IMR-90 (cell line): ENCODE measurements at regions not wholly inside any gene's neighbourhood (a gene's known extent, or its start where the extent isn't known, plus 50 kb on each side); places are given as distances from the start of the nearest gene placed in this dataset.
"Not testable (repeated sequence)": the region's sequence is repeated elsewhere in the genome, so short reads cannot be mapped to it uniquely, and the experiment has no call there.

ENCODE experiments used
- ATAC-seq: fragments of 200-7000 bp; cut with Tn5 transposase; 2 replicates; pipeline ENCODE4 v1.9.1; 2020; ENCODE audit warnings: low read depth, mild to moderate bottlenecking, moderate library complexity
- BruUV-seq: library from RNA; stranded (reverse); fragments of 400-500 nt; replicated peaks from 2 replicates; lab custom pipeline; 2021; lab: Mats Ljungman, UMichigan
- CTCF ChIA-PET: fragments of 300-600 bp; formaldehyde crosslinking; extraction: SDS; loops from one replicate; lab custom pipeline; 2021; ENCODE audit warnings: antibody characterized with exemption; lab: Yijun Ruan, JAX
- POLR2A ChIA-PET: fragments of 300-600 bp; sonication (Branson Sonifier 250); formaldehyde crosslinking; loops from one replicate; lab custom pipeline; 2022; ENCODE audit warnings: antibody characterized with exemption; ENCODE audit not compliant: unreplicated experiment; lab: Charles Lee
- DNase-seq: peaks from one replicate; pipeline ENCODE4 v3.0.0; 2013
- H2AFZ ChIP-seq: replicated peaks from 2 replicates; pipeline ENCODE3; 2013; ENCODE audit warnings: low read length, mild to moderate bottlenecking; ENCODE audit not compliant: poor library complexity
- H2AK5ac ChIP-seq: 2 replicates; pipeline ENCODE4 v1.6.1; 2013; ENCODE audit warnings: low read depth, low read length, inconsistent platforms
- H2AK9ac ChIP-seq: replicated peaks from 2 replicates; pipeline ENCODE3; 2013; ENCODE audit warnings: mild to moderate bottlenecking, low read depth, low read length, moderate library complexity; ENCODE audit not compliant: poor library complexity
- H2BK120ac ChIP-seq: 2 replicates; pipeline ENCODE4 v1.6.1; 2013; ENCODE audit warnings: low read depth, low read length, inconsistent platforms
- H2BK15ac ChIP-seq: 3 replicates; pipeline ENCODE4 v1.6.1; 2013; ENCODE audit warnings: low read depth, low read length, inconsistent platforms
- H2BK20ac ChIP-seq: 2 replicates; pipeline ENCODE4 v1.6.1; 2013; ENCODE audit warnings: low read depth, mild to moderate bottlenecking, inconsistent platforms, low read length, moderate library complexity
- H2BK5ac ChIP-seq: 2 replicates; pipeline ENCODE4 v1.6.1; 2013; ENCODE audit warnings: mild to moderate bottlenecking, low read depth, low read length, inconsistent platforms; ENCODE audit not compliant: poor library complexity, severe bottlenecking
- H3K14ac ChIP-seq: replicated peaks from 2 replicates; pipeline ENCODE4 v1.6.1; 2013; ENCODE audit warnings: low read depth, low read length, inconsistent platforms
- H3K18ac ChIP-seq: 2 replicates; pipeline ENCODE4 v1.6.1; 2013; ENCODE audit warnings: low read depth, low read length, control low read depth
- H3K23ac ChIP-seq: 2 replicates; pipeline ENCODE4 v1.6.1; 2013; ENCODE audit warnings: low read depth, low read length, inconsistent platforms
- H3K27ac ChIP-seq: 2 replicates; pipeline ENCODE4 v1.5.1; 2013; ENCODE audit warnings: mild to moderate bottlenecking, control low read depth, low read length; ENCODE audit not compliant: insufficient read depth
- H3K27me3 ChIP-seq: 2 replicates; pipeline ENCODE4 v1.6.1; 2013; ENCODE audit warnings: low read length; ENCODE audit not compliant: control insufficient read depth, insufficient read depth
- H3K36me3 ChIP-seq: 2 replicates; pipeline ENCODE4 v1.6.1; 2013; ENCODE audit warnings: low read length, mixed read lengths; ENCODE audit not compliant: control insufficient read depth, insufficient read depth
- H3K4ac ChIP-seq: 2 replicates; pipeline ENCODE4 v1.6.1; 2013; ENCODE audit warnings: low read depth, low read length, inconsistent platforms
- H3K4me1 ChIP-seq: 2 replicates; pipeline ENCODE4 v1.6.1; 2013; ENCODE audit warnings: low read length, mixed read lengths; ENCODE audit not compliant: control insufficient read depth, insufficient read depth
- H3K4me2 ChIP-seq: 2 replicates; pipeline ENCODE4 v1.6.1; 2013; ENCODE audit warnings: low read depth, mild to moderate bottlenecking, control low read depth, low read length, moderate library complexity
- H3K4me3 ChIP-seq: 2 replicates; pipeline ENCODE4 v1.5.1; 2013; ENCODE audit warnings: low read depth, mild to moderate bottlenecking, control low read depth, low read length, moderate library complexity; ENCODE audit not compliant: insufficient read depth
- H3K56ac ChIP-seq: 2 replicates; pipeline ENCODE4 v1.6.1; 2013; ENCODE audit warnings: low read length, inconsistent platforms; ENCODE audit not compliant: insufficient read depth; ENCODE audit errors: extremely low read depth
- H3K79me1 ChIP-seq, 2 experiments: 2 replicates each; pipeline ENCODE4 v1.6.1; 2013; ENCODE audit warnings: low read length in 2 of 2, inconsistent platforms in 1 of 2, low read depth in 1 of 2
- H3K9ac ChIP-seq: 2 replicates; pipeline ENCODE4 v1.6.1; 2013; ENCODE audit warnings: low read depth, low read length, control low read depth
- H3K9me1 ChIP-seq: 2 replicates; pipeline ENCODE4 v1.6.1; 2013; ENCODE audit warnings: low read length, inconsistent platforms; ENCODE audit not compliant: insufficient read depth
- H3K9me3 ChIP-seq: 2 replicates; pipeline ENCODE4 v1.6.1; 2013; ENCODE audit warnings: low read length; ENCODE audit not compliant: control insufficient read depth, insufficient read depth
- H4K20me1 ChIP-seq: 2 replicates; pipeline ENCODE4 v1.6.1; 2013; ENCODE audit warnings: low read length, inconsistent platforms; ENCODE audit not compliant: insufficient read depth
- H4K5ac ChIP-seq: 2 replicates; pipeline ENCODE4 v1.6.1; 2013; ENCODE audit warnings: mild to moderate bottlenecking, low read depth, low read length, control low read depth
- H4K8ac ChIP-seq, 2 experiments: 2 replicates each; pipeline ENCODE4 v1.6.1; 2013; ENCODE audit warnings: low read depth in 2 of 2, low read length in 2 of 2, control low read depth in 1 of 2, inconsistent platforms in 1 of 2
- H4K91ac ChIP-seq: 2 replicates; pipeline ENCODE4 v1.6.1; 2013; ENCODE audit warnings: low read depth, low read length, inconsistent platforms; ENCODE audit not compliant: insufficient read depth
- WGBS, 2 experiments: methylation state at CpG; one replicate each; pipeline versions ENCODE4 v1.1.5 to v1.1.7; 2013; ENCODE audit warnings: missing lambda C conversion rate in 2 of 2; ENCODE audit not compliant: insufficient read length in 1 of 2; ENCODE audit errors: extremely low coverage in 2 of 2; 5-methylcytosine and 5-hydroxymethylcytosine counted together
- dilution Hi-C: fragments of 300-500 bp; cut with HindIII; formaldehyde crosslinking; loops from one replicate; pipeline ENCODE4 v1.14.3; 2018; ENCODE audit warnings: low sequenced_read_pairs; ENCODE audit not compliant: unreplicated experiment
- in situ Hi-C: fragments of 300-500 bp; cut with MboI; formaldehyde crosslinking; loops from 3 replicates; pipeline ENCODE4 v1.14.3; 2019; ENCODE audit warnings: low sequenced_read_pairs, inconsistent platforms, mixed read lengths
- intact Hi-C: fragments of 100-400 bp; cut with micrococcal nuclease; formaldehyde crosslinking; loops from 2 replicates; pipeline ENCODE4 v1.10.0; 2022

DNA sequence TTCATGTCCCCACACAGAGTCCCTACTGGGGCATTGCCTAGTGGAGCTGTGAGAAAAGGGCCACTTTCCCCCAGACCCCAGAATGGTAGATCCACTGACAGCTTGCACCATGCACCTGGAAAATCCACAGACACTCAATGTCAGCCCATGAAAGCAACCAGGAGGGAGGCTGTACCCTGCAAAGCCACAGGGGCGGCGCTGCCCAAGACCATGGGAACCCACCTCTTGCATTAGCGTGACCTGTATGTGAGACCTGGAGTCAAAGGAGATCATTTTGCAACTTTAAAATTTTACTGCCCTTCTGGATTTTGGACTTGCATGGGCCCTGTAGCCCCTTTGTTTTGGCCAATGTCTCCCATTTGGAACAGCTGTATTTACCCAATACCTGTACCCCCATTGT is 236.5 kb upstream of the IRS4 start:
- H3K18ac ChIP-seq, H3K4me1 ChIP-seq, H3K9me1 ChIP-seq, H3K4ac ChIP-seq, H3K36me3 ChIP-seq, H2BK15ac ChIP-seq, H4K8ac ChIP-seq, H3K79me1 ChIP-seq, H2AK9ac ChIP-seq, H2AK5ac ChIP-seq, H4K5ac ChIP-seq, H2BK120ac ChIP-seq, BruUV-seq, H3K27ac ChIP-seq, H2BK5ac ChIP-seq, H4K91ac ChIP-seq, POLR2A ChIA-PET, H4K20me1 ChIP-seq, in situ Hi-C loops, H3K4me3 ChIP-seq, H2BK20ac ChIP-seq, DNase-seq, H3K14ac ChIP-seq, H3K56ac ChIP-seq, H3K27me3 ChIP-seq, ATAC-seq, dilution Hi-C loops, H3K4me2 ChIP-seq, H3K9ac ChIP-seq, H3K9me3 ChIP-seq, H3K23ac ChIP-seq, H2AFZ ChIP-seq, intact Hi-C loops: not testable (repeated sequence)
- no CpG with 5 or more reads among the region's 3 CpGs for WGBS, 2 experiments
- CTCF ChIA-PET = interaction anchor here (0.6 kb wide), 1 partner anchor 293 kb away, joined by 3 read pairs; no protein-coding TSS in a partner anchor
